ENCODE measurements at regions not wholly inside any gene's neighbourhood (a gene's known extent, or its start where the extent isn't known, plus 50 kb on each side); places are given as distances from the start of the nearest gene placed in this dataset.

- Histone ChIP-seq H3K27me3 (no peaks in the 10 kb centered on the region), H3K36me3 (no peaks in the 10 kb centered on the region), H3K4me3 (no peak overlapping the region), H3K27ac (no peak overlapping the region), H3K4me1 (peaks cover 0 to 23% (median 21%) of the 10 kb centered on the region in 4 donors), H3K9me3 (no peaks in the 10 kb centered on the region)
- TF ChIP-seq, protein P1, sequence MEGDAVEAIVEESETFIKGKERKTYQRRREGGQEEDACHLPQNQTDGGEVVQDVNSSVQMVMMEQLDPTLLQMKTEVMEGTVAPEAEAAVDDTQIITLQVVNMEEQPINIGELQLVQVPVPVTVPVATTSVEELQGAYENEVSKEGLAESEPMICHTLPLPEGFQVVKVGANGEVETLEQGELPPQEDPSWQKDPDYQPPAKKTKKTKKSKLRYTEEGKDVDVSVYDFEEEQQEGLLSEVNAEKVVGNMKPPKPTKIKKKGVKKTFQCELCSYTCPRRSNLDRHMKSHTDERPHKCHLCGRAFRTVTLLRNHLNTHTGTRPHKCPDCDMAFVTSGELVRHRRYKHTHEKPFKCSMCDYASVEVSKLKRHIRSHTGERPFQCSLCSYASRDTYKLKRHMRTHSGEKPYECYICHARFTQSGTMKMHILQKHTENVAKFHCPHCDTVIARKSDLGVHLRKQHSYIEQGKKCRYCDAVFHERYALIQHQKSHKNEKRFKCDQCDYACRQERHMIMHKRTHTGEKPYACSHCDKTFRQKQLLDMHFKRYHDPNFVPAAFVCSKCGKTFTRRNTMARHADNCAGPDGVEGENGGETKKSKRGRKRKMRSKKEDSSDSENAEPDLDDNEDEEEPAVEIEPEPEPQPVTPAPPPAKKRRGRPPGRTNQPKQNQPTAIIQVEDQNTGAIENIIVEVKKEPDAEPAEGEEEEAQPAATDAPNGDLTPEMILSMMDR (IDR thresholded peaks at IDR 0.05), result no peak
- no peak for DNase-seq
- intact Hi-C loops (cut with DNase I; ENCODE audit: low total_unique reads), result no loop called here
Measured at GRCh38 chr14:50049093-50049492, 67.3 kb downstream of the VCPKMT start.

GRCh38 chr14:50049703-50050570 is 66.4 kb downstream of the VCPKMT start:
- Histone ChIP-seq H3K27me3 (no peaks in the 10 kb centered on the region), H3K4me1 (peaks cover 0 to 15% (median 12%) of the 10 kb centered on the region in 4 donors), H3K9me3 (no peaks in the 10 kb centered on the region), H3K4me3 (no peak overlapping the region), H3K36me3 (no peaks in the 10 kb centered on the region), H3K27ac (no peak overlapping the region)
- intact Hi-C loops (cut with DNase I; ENCODE audit: low total_unique reads), result no loop called here
- no peak for DNase-seq
- TF ChIP-seq, protein P1 (IDR thresholded peaks at IDR 0.05), result no peak

GRCh38 chr14:50051106-50051505 is 65.3 kb downstream of the VCPKMT start:
- H3K4me3 ChIP-seq, result no peak overlapping the region
- H3K4me1 ChIP-seq, result peaks cover 0 to 9% (median 7%) of the 10 kb centered on the region in 4 donors
- intact Hi-C loops (cut with DNase I; ENCODE audit: low total_unique reads), result no loop called here
- no peak overlapping the region for H3K27ac ChIP-seq
- H3K27me3 ChIP-seq, result no peaks in the 10 kb centered on the region
- H3K9me3 ChIP-seq, result no peaks in the 10 kb centered on the region
- no peak for DNase-seq
- no peaks in the 10 kb centered on the region for H3K36me3 ChIP-seq
- TF ChIP-seq, protein P1 (IDR thresholded peaks at IDR 0.05), result no peak

GRCh38 chr14:50051706-50052105 is 64.7 kb downstream of the VCPKMT start:
- DNase-seq, result no peak
- intact Hi-C loops (cut with DNase I; ENCODE audit: low total_unique reads), result no loop called here
- Histone ChIP-seq H3K36me3 (no peaks in the 10 kb centered on the region), H3K27me3 (no peaks in the 10 kb centered on the region), H3K4me3 (no peak overlapping the region), H3K9me3 (no peaks in the 10 kb centered on the region), H3K27ac (no peak overlapping the region), H3K4me1 (peaks cover 0 to 9% (median 7%) of the 10 kb centered on the region in 4 donors)
- TF ChIP-seq, protein P1 (IDR thresholded peaks at IDR 0.05), result no peak

- Histone ChIP-seq H3K4me1 (peaks cover 0 to 2% (median under 1%) of the 10 kb centered on the region in 4 donors), H3K27me3 (no peaks in the 10 kb centered on the region), H3K27ac (no peak overlapping the region), H3K9me3 (no peaks in the 10 kb centered on the region), H3K36me3 (no peaks in the 10 kb centered on the region), H3K4me3 (no peak overlapping the region)
- TF ChIP-seq, protein P1 (IDR thresholded peaks at IDR 0.05), result no peak
- intact Hi-C loops (cut with DNase I; ENCODE audit: low total_unique reads), result no loop called here
- no peak for DNase-seq
Measured at GRCh38 chr14:50052517-50052916, 63.9 kb downstream of the VCPKMT start.

Measured in tibial artery (tissue), 4 donors.